Loucy (cell line): ENCODE measurements at regions not wholly inside any gene's neighbourhood (a gene's known extent, or its start where the extent isn't known, plus 50 kb on each side); places are given as distances from the start of the nearest gene placed in this dataset.

ENCODE experiments used
- EZH2phosphoT487 ChIP-seq: fragments of 200-600 bp; IDR thresholded peaks from 2 replicates; pipeline ENCODE4 v1.6.1; 2018; ENCODE audit warnings: antibody characterized with exemption, mild to moderate bottlenecking, moderate library complexity, borderline replicate concordance
- TF ChIP-seq, protein P1 (sequence below): fragments of 200-600 bp; sonication (generic); conservative IDR thresholded peaks from 2 replicates; pipeline ENCODE4 v1.5.1; 2014; ENCODE audit warnings: mild to moderate bottlenecking, antibody characterized with exemption, low read length

- TF ChIP-seq, protein P1, sequence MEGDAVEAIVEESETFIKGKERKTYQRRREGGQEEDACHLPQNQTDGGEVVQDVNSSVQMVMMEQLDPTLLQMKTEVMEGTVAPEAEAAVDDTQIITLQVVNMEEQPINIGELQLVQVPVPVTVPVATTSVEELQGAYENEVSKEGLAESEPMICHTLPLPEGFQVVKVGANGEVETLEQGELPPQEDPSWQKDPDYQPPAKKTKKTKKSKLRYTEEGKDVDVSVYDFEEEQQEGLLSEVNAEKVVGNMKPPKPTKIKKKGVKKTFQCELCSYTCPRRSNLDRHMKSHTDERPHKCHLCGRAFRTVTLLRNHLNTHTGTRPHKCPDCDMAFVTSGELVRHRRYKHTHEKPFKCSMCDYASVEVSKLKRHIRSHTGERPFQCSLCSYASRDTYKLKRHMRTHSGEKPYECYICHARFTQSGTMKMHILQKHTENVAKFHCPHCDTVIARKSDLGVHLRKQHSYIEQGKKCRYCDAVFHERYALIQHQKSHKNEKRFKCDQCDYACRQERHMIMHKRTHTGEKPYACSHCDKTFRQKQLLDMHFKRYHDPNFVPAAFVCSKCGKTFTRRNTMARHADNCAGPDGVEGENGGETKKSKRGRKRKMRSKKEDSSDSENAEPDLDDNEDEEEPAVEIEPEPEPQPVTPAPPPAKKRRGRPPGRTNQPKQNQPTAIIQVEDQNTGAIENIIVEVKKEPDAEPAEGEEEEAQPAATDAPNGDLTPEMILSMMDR = no peak
- no peak for TF ChIP-seq EZH2phosphoT487
These were observed 702.6 kb upstream of the ROBO1 start for GRCh38 chr3:80470433-80470832.
